ENCODE measurements at regions not wholly inside any gene's neighbourhood (a gene's known extent, or its start where the extent isn't known, plus 50 kb on each side); places are given as distances from the start of the nearest gene placed in this dataset.

DNA sequence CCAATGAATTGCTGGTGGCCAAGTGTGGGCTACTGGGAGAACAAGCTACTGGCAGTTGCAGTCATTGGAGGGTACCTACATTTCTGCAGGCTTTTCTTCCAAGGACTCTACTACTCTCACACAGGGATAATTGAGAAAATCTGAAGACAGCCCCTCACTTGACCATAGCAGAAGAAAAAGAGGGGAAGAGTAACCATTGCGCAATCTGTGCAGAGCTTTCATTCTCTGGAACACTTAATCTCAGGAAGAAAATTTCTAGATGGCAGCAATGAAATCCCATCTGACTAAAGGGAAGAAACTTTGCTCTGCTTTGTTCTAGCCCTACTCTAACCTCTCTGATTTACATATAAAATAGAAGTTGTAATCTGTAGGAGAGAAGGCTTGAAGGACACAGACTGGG, 1239.6 kb upstream of the SORCS1 start:
- no peak for DNase-seq (ENCODE audit: low read depth, low spot score)
- TF ChIP-seq EZH2 (IDR thresholded peaks at IDR 0.05) (no peak), FOXP2 (optimal IDR thresholded peaks at IDR 0.05; ENCODE audit: control extremely low read depth, extremely low read length, insufficient read depth) (no peak), POLR2AphosphoS5 (IDR thresholded peaks at IDR 0.05; ENCODE audit: borderline replicate concordance, low read depth, low read length) (no peak)
- Histone ChIP-seq H3K4me3 (no peak overlapping the region), H3K9ac (ENCODE audit: insufficient read length) (no peak overlapping the region), H3K27ac (no peak overlapping the region), H3K9me3 (ENCODE audit: low read depth, low read length) (no peaks in the 10 kb centered on the region), H3K36me3 (ENCODE audit: insufficient read depth, low read length) (no peaks in the 10 kb centered on the region)

DNA sequence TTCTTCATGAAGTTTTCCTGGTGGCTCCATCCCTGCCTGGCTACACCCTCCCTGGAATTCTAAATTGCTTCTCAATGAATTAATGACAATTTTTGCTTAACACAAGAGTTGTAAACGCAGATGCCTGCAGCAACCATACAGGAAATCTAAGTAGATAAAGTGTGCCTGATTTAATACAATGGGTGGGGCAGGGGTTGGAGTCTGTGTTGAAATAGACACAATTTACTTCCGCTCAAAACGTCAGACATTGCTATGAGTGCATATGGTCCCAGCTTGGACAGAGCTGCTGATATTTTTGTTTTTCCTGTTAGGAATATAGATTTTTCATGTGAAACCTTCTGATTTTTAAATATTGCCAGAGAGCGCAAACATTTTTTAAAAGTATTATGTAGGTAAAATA, 1235.0 kb upstream of the SORCS1 start:
- DNase-seq (ENCODE audit: low read depth, low spot score): no peak
- no peak overlapping the region for H3K4me3 ChIP-seq
- no peak for TF ChIP-seq EZH2 (IDR thresholded peaks at IDR 0.05)
- no peak for TF ChIP-seq POLR2AphosphoS5 (IDR thresholded peaks at IDR 0.05; ENCODE audit: borderline replicate concordance, low read depth, low read length)
- TF ChIP-seq FOXP2 (optimal IDR thresholded peaks at IDR 0.05; ENCODE audit: control extremely low read depth, extremely low read length, insufficient read depth): no peak
- H3K9me3 ChIP-seq (ENCODE audit: low read depth, low read length): no peaks in the 10 kb centered on the region
- no peak overlapping the region for H3K9ac ChIP-seq (ENCODE audit: insufficient read length)
- H3K36me3 ChIP-seq (ENCODE audit: insufficient read depth, low read length): no peaks in the 10 kb centered on the region
- H3K27ac ChIP-seq: 0 out of 2 replicates have a peak overlapping the region, but pooled peaks have one; percentile 6

DNA sequence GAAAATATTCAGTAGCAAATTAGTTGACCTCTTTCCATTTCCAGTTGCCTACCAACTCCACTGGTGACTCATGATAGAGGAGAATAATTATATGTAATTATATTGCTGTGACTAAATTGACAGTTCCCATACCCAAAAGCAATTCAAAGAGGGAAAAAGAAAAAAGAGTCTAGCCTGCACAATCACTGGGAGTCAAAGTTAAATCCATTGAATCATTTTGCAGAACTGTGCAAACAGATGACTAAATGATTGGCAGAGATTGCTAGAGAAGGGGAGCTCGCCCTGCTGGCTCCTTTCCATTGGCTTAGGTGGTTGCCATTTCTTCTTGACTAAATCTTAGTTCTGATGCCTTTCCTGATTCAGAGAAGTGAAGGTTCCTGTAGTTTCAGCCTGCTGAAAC, 1228.6 kb upstream of the SORCS1 start:
- no peaks in the 10 kb centered on the region for H3K9me3 ChIP-seq (ENCODE audit: low read depth, low read length)
- no peak overlapping the region for H3K9ac ChIP-seq (ENCODE audit: insufficient read length)
- H3K36me3 ChIP-seq (ENCODE audit: insufficient read depth, low read length): no peaks in the 10 kb centered on the region
- no peak overlapping the region for H3K27ac ChIP-seq
- TF ChIP-seq FOXP2 (optimal IDR thresholded peaks at IDR 0.05; ENCODE audit: control extremely low read depth, extremely low read length, insufficient read depth) (no peak), EZH2 (IDR thresholded peaks at IDR 0.05) (no peak), POLR2AphosphoS5 (IDR thresholded peaks at IDR 0.05; ENCODE audit: borderline replicate concordance, low read depth, low read length) (no peak)
- no peak overlapping the region for H3K4me3 ChIP-seq
- DNase-seq (ENCODE audit: low read depth, low spot score): no peak

DNA sequence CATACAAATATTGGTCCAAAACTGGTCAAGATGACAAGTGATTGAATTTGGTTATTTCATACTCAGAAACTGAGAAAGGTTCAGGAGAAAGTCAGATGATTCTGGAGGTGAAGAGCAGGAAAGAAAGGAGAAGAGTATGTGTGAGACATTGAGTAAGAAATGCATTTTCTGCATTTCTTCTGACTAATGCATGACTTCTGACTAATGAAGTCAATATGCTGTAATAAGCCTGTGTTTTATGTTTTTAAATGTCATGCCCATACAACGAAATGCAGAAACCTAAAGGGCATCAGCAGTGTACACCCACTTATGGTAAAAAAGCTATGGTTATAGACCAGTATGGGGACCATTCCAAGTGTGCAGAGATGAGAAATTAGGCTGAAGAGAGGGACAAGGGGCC, 1227.8 kb upstream of the SORCS1 start:
- Histone ChIP-seq H3K4me3 (no peak overlapping the region), H3K27ac (no peak overlapping the region), H3K9ac (ENCODE audit: insufficient read length) (no peak overlapping the region), H3K9me3 (ENCODE audit: low read depth, low read length) (no peaks in the 10 kb centered on the region), H3K36me3 (ENCODE audit: insufficient read depth, low read length) (no peaks in the 10 kb centered on the region)
- DNase-seq (ENCODE audit: low read depth, low spot score): no peak
- TF ChIP-seq EZH2 (IDR thresholded peaks at IDR 0.05): no peak
- no peak for TF ChIP-seq FOXP2 (optimal IDR thresholded peaks at IDR 0.05; ENCODE audit: control extremely low read depth, extremely low read length, insufficient read depth)
- no peak for TF ChIP-seq POLR2AphosphoS5 (IDR thresholded peaks at IDR 0.05; ENCODE audit: borderline replicate concordance, low read depth, low read length)

DNA sequence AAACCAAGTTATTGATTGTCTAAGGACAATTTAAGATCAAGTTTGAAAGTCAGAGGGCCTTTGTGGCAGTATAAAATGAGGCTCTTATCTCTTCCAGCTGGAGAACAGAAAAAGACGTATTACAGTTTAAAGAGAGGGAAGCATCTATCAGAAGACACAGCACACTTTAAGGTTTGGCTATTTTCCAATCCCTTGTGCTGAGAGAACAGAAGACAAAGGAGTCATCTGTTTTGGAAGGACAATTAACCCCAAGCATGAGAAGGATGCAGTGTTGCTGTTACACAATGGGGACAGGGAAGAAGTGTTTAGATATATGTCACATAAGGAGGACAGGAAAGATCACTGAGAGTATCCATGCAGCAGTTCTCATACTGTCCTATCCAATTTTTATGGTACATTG, 1224.2 kb upstream of the SORCS1 start:
- H3K4me3 ChIP-seq: no peak overlapping the region
- DNase-seq (ENCODE audit: low read depth, low spot score): no peak
- H3K9ac ChIP-seq (ENCODE audit: insufficient read length): no peak overlapping the region
- H3K27ac ChIP-seq: no peak overlapping the region
- no peaks in the 10 kb centered on the region for H3K36me3 ChIP-seq (ENCODE audit: insufficient read depth, low read length)
- no peaks in the 10 kb centered on the region for H3K9me3 ChIP-seq (ENCODE audit: low read depth, low read length)
- TF ChIP-seq POLR2AphosphoS5 (IDR thresholded peaks at IDR 0.05; ENCODE audit: borderline replicate concordance, low read depth, low read length) (no peak), FOXP2 (optimal IDR thresholded peaks at IDR 0.05; ENCODE audit: control extremely low read depth, extremely low read length, insufficient read depth) (no peak), EZH2 (IDR thresholded peaks at IDR 0.05) (no peak)

DNA sequence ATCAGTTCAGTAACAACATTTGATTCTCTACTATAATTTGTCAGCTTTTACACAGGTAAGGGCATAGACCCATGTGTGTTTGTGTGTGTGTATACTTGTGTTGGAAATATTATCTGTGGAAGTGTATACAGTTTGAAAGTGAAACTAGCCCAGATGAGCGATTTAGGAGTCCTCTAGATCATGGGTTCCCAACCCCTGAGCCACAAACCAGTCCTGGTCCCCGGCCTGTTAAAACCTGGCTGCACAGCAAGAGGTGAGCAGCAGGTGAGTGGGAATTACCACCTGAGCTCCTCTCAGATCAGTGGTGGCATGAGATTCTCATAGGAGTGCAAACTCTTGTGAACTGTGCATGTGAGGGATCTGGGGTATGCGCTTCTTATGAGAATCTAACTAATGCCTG, 1221.5 kb upstream of the SORCS1 start:
- H3K27ac ChIP-seq: no peak overlapping the region
- DNase-seq (ENCODE audit: low read depth, low spot score): no peak
- H3K36me3 ChIP-seq (ENCODE audit: insufficient read depth, low read length): no peaks in the 10 kb centered on the region
- no peak overlapping the region for H3K4me3 ChIP-seq
- no peak overlapping the region for H3K9ac ChIP-seq (ENCODE audit: insufficient read length)
- TF ChIP-seq FOXP2 (optimal IDR thresholded peaks at IDR 0.05; ENCODE audit: control extremely low read depth, extremely low read length, insufficient read depth): no peak
- TF ChIP-seq EZH2 (IDR thresholded peaks at IDR 0.05): no peak
- TF ChIP-seq POLR2AphosphoS5 (IDR thresholded peaks at IDR 0.05; ENCODE audit: borderline replicate concordance, low read depth, low read length): no peak
- no peaks in the 10 kb centered on the region for H3K9me3 ChIP-seq (ENCODE audit: low read depth, low read length)

DNA sequence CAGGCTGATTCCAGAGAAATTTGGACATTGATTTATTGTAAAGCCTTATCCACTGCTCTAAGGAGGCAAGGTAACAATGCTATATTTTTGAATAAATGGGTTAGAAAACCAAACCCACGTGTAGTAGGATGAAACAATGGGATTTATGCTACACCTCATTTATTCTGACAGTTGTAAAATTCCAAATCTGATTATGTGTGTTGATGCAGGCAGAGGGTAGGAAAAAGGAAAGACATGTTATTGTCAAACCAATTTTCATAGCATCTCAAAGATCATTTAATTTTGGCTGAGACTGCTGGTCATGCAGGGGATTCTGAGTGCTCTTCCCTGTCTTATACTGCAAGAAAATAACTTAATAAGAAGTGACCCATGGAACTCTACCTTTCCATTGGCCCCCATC, 1219.9 kb upstream of the SORCS1 start:
- no peak for DNase-seq (ENCODE audit: low read depth, low spot score)
- no peak overlapping the region for H3K4me3 ChIP-seq
- H3K9me3 ChIP-seq (ENCODE audit: low read depth, low read length): no peaks in the 10 kb centered on the region
- no peaks in the 10 kb centered on the region for H3K36me3 ChIP-seq (ENCODE audit: insufficient read depth, low read length)
- H3K9ac ChIP-seq (ENCODE audit: insufficient read length): no peak overlapping the region
- TF ChIP-seq POLR2AphosphoS5 (IDR thresholded peaks at IDR 0.05; ENCODE audit: borderline replicate concordance, low read depth, low read length) (no peak), FOXP2 (optimal IDR thresholded peaks at IDR 0.05; ENCODE audit: control extremely low read depth, extremely low read length, insufficient read depth) (no peak), EZH2 (IDR thresholded peaks at IDR 0.05) (no peak)
- no peak overlapping the region for H3K27ac ChIP-seq

DNA sequence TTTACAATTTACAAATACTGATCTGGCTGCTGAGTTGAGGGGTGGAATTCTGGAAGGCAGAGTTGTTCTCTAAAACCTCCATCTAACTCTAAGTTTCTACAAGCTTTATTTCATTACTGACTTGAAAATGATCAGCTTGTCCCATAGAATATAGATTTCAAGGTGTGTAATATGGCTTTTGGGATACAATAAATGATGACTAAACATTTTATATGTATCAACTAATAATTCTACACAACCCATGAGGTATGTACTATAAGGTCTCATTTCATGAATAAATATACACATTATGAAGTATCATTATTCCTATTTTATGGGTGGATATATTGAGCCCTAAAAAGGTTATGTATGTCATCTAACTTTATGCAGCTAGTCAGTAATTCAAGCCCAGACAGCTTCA, 1214.3 kb upstream of the SORCS1 start:
- H3K9me3 ChIP-seq (ENCODE audit: low read depth, low read length): no peaks in the 10 kb centered on the region
- H3K27ac ChIP-seq: no peak overlapping the region
- no peaks in the 10 kb centered on the region for H3K36me3 ChIP-seq (ENCODE audit: insufficient read depth, low read length)
- TF ChIP-seq FOXP2 (optimal IDR thresholded peaks at IDR 0.05; ENCODE audit: control extremely low read depth, extremely low read length, insufficient read depth) (no peak), EZH2 (IDR thresholded peaks at IDR 0.05) (no peak), POLR2AphosphoS5 (IDR thresholded peaks at IDR 0.05; ENCODE audit: borderline replicate concordance, low read depth, low read length) (no peak)
- no peak for DNase-seq (ENCODE audit: low read depth, low spot score)
- no peak overlapping the region for H3K9ac ChIP-seq (ENCODE audit: insufficient read length)
- no peak overlapping the region for H3K4me3 ChIP-seq

DNA sequence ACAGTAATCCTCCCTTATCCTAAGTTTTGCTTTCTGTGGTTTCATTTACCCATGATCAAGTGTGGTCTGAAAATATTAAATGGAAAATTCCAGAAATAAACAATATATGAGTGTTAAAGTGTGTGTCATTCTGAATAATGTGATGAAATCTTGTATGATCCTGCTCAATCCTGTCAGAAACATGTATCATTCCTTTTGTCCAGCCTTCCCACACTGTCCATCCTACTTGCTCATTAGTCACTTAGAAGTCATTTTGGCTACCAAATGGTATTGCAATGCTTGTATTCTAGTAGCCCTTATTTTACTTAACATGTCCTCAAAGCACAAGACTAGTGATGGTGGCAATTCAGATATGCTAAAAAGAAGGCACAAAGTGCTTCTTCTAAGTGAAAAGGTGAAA, 1211.2 kb upstream of the SORCS1 start:
- Histone ChIP-seq H3K27ac (no peak overlapping the region), H3K4me3 (no peak overlapping the region), H3K36me3 (ENCODE audit: insufficient read depth, low read length) (no peaks in the 10 kb centered on the region), H3K9ac (ENCODE audit: insufficient read length) (no peak overlapping the region), H3K9me3 (ENCODE audit: low read depth, low read length) (no peaks in the 10 kb centered on the region)
- TF ChIP-seq FOXP2 (optimal IDR thresholded peaks at IDR 0.05; ENCODE audit: control extremely low read depth, extremely low read length, insufficient read depth) (no peak), EZH2 (IDR thresholded peaks at IDR 0.05) (no peak), POLR2AphosphoS5 (IDR thresholded peaks at IDR 0.05; ENCODE audit: borderline replicate concordance, low read depth, low read length) (no peak)
- DNase-seq (ENCODE audit: low read depth, low spot score): no peak

All from SK-N-MC (cell line).